ENCODE measurements at regions not wholly inside any gene's neighbourhood (a gene's known extent, or its start where the extent isn't known, plus 50 kb on each side); places are given as distances from the start of the nearest gene placed in this dataset.

DNA sequence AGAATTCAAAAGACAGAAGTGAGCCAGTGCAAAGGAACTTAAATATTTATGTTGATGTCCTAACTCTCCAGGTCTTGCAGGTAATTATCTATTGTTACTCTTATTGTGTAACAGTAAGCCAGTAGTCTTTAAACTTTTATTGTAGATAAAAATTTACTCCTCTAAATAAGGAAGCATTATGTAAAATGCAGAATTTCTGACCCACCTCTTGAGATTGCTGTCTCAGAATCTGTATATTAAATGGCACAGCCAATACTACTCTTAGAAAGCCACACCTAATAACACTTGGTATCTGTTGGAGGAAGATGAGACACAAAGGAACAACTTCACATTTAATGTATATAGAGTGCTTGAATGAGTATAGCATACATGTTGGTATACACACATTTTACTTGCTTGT lies 613.5 kb upstream of the ZNF804A start:
- H3K9ac ChIP-seq (ENCODE audit: low read length in 3 of 3), result no peak overlapping the region
- H3K9me3 ChIP-seq (ENCODE audit: control insufficient read depth in 2 of 3, insufficient read depth in 1 of 3, low read length in 3 of 3), result peaks cover 0 to 3% (median 0%) of the 10 kb centered on the region in 3 donors
- no peaks in the 10 kb centered on the region for H3K36me3 ChIP-seq (ENCODE audit: control insufficient read depth in 2 of 3, insufficient read depth in 3 of 3, low read length in 3 of 3)
- FAIRE-seq (no peak), DNase-seq (no peak)
- intact Hi-C loops (cut with DNase I), result no loop called here
- no peaks in the 10 kb centered on the region for H3K27me3 ChIP-seq (ENCODE audit: control insufficient read depth, insufficient read depth, low read length)
- no peaks in the 10 kb centered on the region for H3K4me1 ChIP-seq (ENCODE audit: control insufficient read depth in 2 of 3, insufficient read depth in 2 of 3, low read depth in 1 of 3, low read length in 3 of 3)
- no peak overlapping the region for H3K27ac ChIP-seq (ENCODE audit: low read depth in 2 of 2, low read length in 2 of 2)
- no peak overlapping the region for H3K4me3 ChIP-seq (ENCODE audit: low read length in 3 of 3)
- TF ChIP-seq, protein P1, sequence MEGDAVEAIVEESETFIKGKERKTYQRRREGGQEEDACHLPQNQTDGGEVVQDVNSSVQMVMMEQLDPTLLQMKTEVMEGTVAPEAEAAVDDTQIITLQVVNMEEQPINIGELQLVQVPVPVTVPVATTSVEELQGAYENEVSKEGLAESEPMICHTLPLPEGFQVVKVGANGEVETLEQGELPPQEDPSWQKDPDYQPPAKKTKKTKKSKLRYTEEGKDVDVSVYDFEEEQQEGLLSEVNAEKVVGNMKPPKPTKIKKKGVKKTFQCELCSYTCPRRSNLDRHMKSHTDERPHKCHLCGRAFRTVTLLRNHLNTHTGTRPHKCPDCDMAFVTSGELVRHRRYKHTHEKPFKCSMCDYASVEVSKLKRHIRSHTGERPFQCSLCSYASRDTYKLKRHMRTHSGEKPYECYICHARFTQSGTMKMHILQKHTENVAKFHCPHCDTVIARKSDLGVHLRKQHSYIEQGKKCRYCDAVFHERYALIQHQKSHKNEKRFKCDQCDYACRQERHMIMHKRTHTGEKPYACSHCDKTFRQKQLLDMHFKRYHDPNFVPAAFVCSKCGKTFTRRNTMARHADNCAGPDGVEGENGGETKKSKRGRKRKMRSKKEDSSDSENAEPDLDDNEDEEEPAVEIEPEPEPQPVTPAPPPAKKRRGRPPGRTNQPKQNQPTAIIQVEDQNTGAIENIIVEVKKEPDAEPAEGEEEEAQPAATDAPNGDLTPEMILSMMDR (IDR thresholded peaks at IDR 0.05; ENCODE audit: borderline replicate concordance, extremely low read depth, insufficient read depth), result no peak

DNA sequence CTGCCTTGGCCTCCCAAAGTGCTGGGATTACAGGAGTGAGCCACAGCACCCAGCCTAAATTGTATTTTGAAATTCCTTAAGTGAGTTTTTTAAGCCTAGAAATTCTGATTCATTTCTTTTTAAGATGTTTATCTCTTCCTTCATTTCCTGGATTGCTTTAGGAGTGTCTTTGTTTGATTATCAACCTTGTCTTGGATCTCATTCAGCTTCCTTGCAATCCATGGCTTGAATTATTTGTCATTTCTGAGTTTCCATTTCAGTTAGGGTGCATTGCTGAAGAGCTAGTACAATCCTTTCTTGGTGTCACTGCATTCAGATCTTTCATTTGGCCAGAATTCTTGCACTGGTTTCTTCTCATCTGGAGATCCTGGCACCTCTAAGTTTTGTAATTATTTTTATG lies 606.4 kb upstream of the ZNF804A start:
- Histone ChIP-seq H3K9me3 (ENCODE audit: control insufficient read depth in 2 of 3, insufficient read depth in 1 of 3, low read length in 3 of 3) (peaks cover 0 to 3% (median 0%) of the 10 kb centered on the region in 3 donors), H3K36me3 (ENCODE audit: control insufficient read depth in 2 of 3, insufficient read depth in 3 of 3, low read length in 3 of 3) (no peaks in the 10 kb centered on the region), H3K4me1 (ENCODE audit: control insufficient read depth in 2 of 3, insufficient read depth in 2 of 3, low read depth in 1 of 3, low read length in 3 of 3) (no peaks in the 10 kb centered on the region), H3K4me3 (ENCODE audit: low read length in 3 of 3) (no peak overlapping the region), H3K27me3 (ENCODE audit: control insufficient read depth, insufficient read depth, low read length) (no peaks in the 10 kb centered on the region), H3K27ac (ENCODE audit: low read depth in 2 of 2, low read length in 2 of 2) (no peak overlapping the region), H3K9ac (ENCODE audit: low read length in 3 of 3) (no peak overlapping the region)
- DNase-seq (no peak), FAIRE-seq (no peak)
- TF ChIP-seq, protein P1 (IDR thresholded peaks at IDR 0.05; ENCODE audit: borderline replicate concordance, extremely low read depth, insufficient read depth), result no peak
- intact Hi-C loops (cut with DNase I), result no loop called here

DNA sequence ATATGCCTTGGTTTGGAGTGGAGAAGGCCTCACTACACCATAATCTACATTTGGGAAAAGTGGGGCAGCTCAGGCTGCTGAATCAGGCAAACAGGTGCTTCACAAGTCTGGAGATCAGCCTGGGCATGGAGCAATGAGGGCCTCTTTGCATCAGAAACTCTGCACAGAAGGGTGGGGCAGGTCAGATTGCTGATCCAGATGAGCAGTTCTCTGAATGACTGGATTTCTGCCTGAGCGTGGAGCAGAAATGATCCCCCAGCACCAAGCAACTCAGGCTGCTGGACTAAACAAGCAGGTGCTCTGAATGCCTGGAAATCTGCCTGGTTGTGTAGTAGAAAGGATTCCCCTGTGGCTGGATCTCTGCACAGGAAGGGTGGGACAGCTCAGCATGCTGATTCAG lies 605.3 kb upstream of the ZNF804A start:
- TF ChIP-seq, protein P1 (IDR thresholded peaks at IDR 0.05; ENCODE audit: borderline replicate concordance, extremely low read depth, insufficient read depth), result no peak
- intact Hi-C loops (cut with DNase I), result no loop called here
- Histone ChIP-seq H3K9me3 (ENCODE audit: control insufficient read depth in 2 of 3, insufficient read depth in 1 of 3, low read length in 3 of 3) (no peaks in the 10 kb centered on the region), H3K27ac (ENCODE audit: low read depth in 2 of 2, low read length in 2 of 2) (no peak overlapping the region), H3K4me3 (ENCODE audit: low read length in 3 of 3) (no peak overlapping the region), H3K4me1 (ENCODE audit: control insufficient read depth in 2 of 3, insufficient read depth in 2 of 3, low read depth in 1 of 3, low read length in 3 of 3) (no peaks in the 10 kb centered on the region), H3K36me3 (ENCODE audit: control insufficient read depth in 2 of 3, insufficient read depth in 3 of 3, low read length in 3 of 3) (no peaks in the 10 kb centered on the region), H3K9ac (ENCODE audit: low read length in 3 of 3) (no peak overlapping the region), H3K27me3 (ENCODE audit: control insufficient read depth, insufficient read depth, low read length) (no peaks in the 10 kb centered on the region)
- FAIRE-seq, result no peak
- no peak for DNase-seq

DNA sequence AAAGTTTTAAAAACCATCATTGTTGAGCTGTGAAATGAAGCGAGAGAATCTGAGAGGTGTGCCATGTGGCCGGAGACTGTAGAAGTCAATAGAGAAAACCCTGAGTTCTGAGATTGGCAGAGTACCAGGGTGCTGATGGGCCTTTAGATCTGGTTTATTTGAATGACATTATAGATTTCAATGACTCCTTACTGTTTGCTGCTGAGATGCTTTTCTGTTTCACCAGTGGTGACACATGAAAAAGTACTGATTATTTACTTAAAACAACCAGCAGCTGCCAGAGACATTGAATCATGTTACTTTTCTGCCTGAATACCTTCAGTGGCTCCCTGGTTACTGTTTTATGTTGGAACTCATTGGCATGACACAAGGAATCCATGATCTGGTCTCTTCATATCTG lies 602.7 kb upstream of the ZNF804A start:
- Histone ChIP-seq H3K4me1 (ENCODE audit: control insufficient read depth in 2 of 3, insufficient read depth in 2 of 3, low read depth in 1 of 3, low read length in 3 of 3) (no peaks in the 10 kb centered on the region), H3K27ac (ENCODE audit: low read depth in 2 of 2, low read length in 2 of 2) (no peak overlapping the region)
- no peak for FAIRE-seq

More for the DNA sequence above, 602.7 kb upstream of the ZNF804A start:
- H3K27me3 ChIP-seq (ENCODE audit: control insufficient read depth, insufficient read depth, low read length), result no peaks in the 10 kb centered on the region
- no peak overlapping the region for H3K9ac ChIP-seq (ENCODE audit: low read length in 3 of 3)
- intact Hi-C loops (cut with DNase I), result no loop called here
- H3K36me3 ChIP-seq (ENCODE audit: control insufficient read depth in 2 of 3, insufficient read depth in 3 of 3, low read length in 3 of 3), result no peaks in the 10 kb centered on the region
- no peaks in the 10 kb centered on the region for H3K9me3 ChIP-seq (ENCODE audit: control insufficient read depth in 2 of 3, insufficient read depth in 1 of 3, low read length in 3 of 3)
- TF ChIP-seq, protein P1 (IDR thresholded peaks at IDR 0.05; ENCODE audit: borderline replicate concordance, extremely low read depth, insufficient read depth), result no peak
- peak in 2 of 5 donors; percentile 28 to 30 for DNase-seq
- H3K4me3 ChIP-seq (ENCODE audit: low read length in 3 of 3), result no peak overlapping the region
